Suprapubic skin (tissue), 4 donors: ENCODE measurements at regions not wholly inside any gene's neighbourhood (a gene's known extent, or its start where the extent isn't known, plus 50 kb on each side); places are given as distances from the start of the nearest gene placed in this dataset.

Experiments used
- DNase-seq, 2 donors: peaks; one replicate each; pipeline ENCODE4 v3.0.0-alpha.2; 2019; ENCODE audit warnings: low spot score in 2 of 2
- H3K27ac ChIP-seq: fragments of 200-600 bp; sonication (generic); one replicate; pipeline ENCODE4 v1.5.1; 2019
- H3K27me3 ChIP-seq: fragments of 200-600 bp; sonication (generic); one replicate; pipeline ENCODE4 v1.5.1; 2019
- H3K36me3 ChIP-seq: fragments of 200-600 bp; sonication (generic); one replicate; pipeline ENCODE4 v1.5.1; 2019
- H3K4me1 ChIP-seq: fragments of 200-600 bp; sonication (generic); one replicate; pipeline ENCODE4 v1.5.1; 2019
- H3K4me3 ChIP-seq: fragments of 200-600 bp; sonication (generic); one replicate; pipeline ENCODE4 v1.5.1; 2019; ENCODE audit warnings: mild to moderate bottlenecking
- H3K9me3 ChIP-seq: fragments of 200-600 bp; sonication (generic); one replicate; pipeline ENCODE4 v1.5.1; 2019
- CTCF ChIP-seq, 2 donors: fragments of 200-600 bp in 1 of 2; fragments of 450-650 bp in 1 of 2; sonication (generic) in 1 of 2; IDR thresholded peaks; one replicate each; pipeline ENCODE4 v1.5.1; 2016 to 2019; ENCODE audit warnings: antibody characterized with exemption in 2 of 2, mild to moderate bottlenecking in 1 of 2, moderate library complexity in 1 of 2
- EP300 ChIP-seq: sonication (generic); formaldehyde crosslinking; IDR thresholded peaks from one replicate; pipeline ENCODE4 v1.6.1; 2017; ENCODE audit warnings: antibody characterized with exemption
- POLR2A ChIP-seq, 2 donors: fragments of 450-650 bp; IDR thresholded peaks; one replicate each; pipeline ENCODE4 v1.6.1; 2017; ENCODE audit warnings: antibody characterized with exemption in 2 of 2, mild to moderate bottlenecking in 2 of 2, moderate library complexity in 2 of 2
- POLR2AphosphoS5 ChIP-seq, 3 donors: sonication (generic); formaldehyde crosslinking; IDR thresholded peaks; one replicate each; pipeline ENCODE4 v1.6.1; 2017; ENCODE audit warnings: antibody characterized with exemption in 3 of 3
- WGBS: methylation state at CpG from one replicate; pipeline ENCODE4 v1.1.5; 2018; 5-methylcytosine and 5-hydroxymethylcytosine counted together

GRCh38 chr9:17958363-17958762, 379.5 kb downstream of the SH3GL2 start:
- DNase-seq = no peak
- Histone ChIP-seq H3K9me3 (no peaks in the 10 kb centered on the region), H3K4me3 (no peak overlapping the region), H3K4me1 (no peaks in the 10 kb centered on the region), H3K27ac (no peak overlapping the region), H3K27me3 (no peaks in the 10 kb centered on the region), H3K36me3 (no peaks in the 10 kb centered on the region)
- WGBS = 61% methylated on average over 2 of the region's 2 CpGs
- no peak for TF ChIP-seq POLR2A (IDR thresholded peaks at IDR 0.05)
- no peak for TF ChIP-seq POLR2AphosphoS5 (IDR thresholded peaks at IDR 0.05)
- no peak for TF ChIP-seq CTCF (IDR thresholded peaks at IDR 0.05)
- no peak for TF ChIP-seq EP300

- WGBS = 29% methylated on average over 3 of the region's 3 CpGs
- Histone ChIP-seq H3K36me3 (no peaks in the 10 kb centered on the region), H3K9me3 (no peaks in the 10 kb centered on the region), H3K27me3 (no peaks in the 10 kb centered on the region), H3K4me3 (no peak overlapping the region), H3K27ac (no peak overlapping the region), H3K4me1 (no peaks in the 10 kb centered on the region)
- DNase-seq = no peak
- TF ChIP-seq CTCF (IDR thresholded peaks at IDR 0.05) (no peak), EP300 (no peak), POLR2A (IDR thresholded peaks at IDR 0.05) (no peak), POLR2AphosphoS5 (IDR thresholded peaks at IDR 0.05) (no peak)
These were observed 383.9 kb downstream of the SH3GL2 start for GRCh38 chr9:17962747-17963146.

- no peak for TF ChIP-seq EP300
- TF ChIP-seq POLR2A (IDR thresholded peaks at IDR 0.05) = no peak
- no peak for TF ChIP-seq CTCF (IDR thresholded peaks at IDR 0.05)
- TF ChIP-seq POLR2AphosphoS5 (IDR thresholded peaks at IDR 0.05) = no peak
- H3K27ac ChIP-seq = no peak overlapping the region
- 48% methylated on average over 5 of the region's 5 CpGs for WGBS
These were observed 384.6 kb downstream of the SH3GL2 start for GRCh38 chr9:17963498-17963897.

GRCh38 chr9:17967731-17968130, 388.9 kb downstream of the SH3GL2 start:
- DNase-seq = no peak
- H3K27me3 ChIP-seq = no peaks in the 10 kb centered on the region
- H3K4me1 ChIP-seq = no peaks in the 10 kb centered on the region
- whole genome bisulfite sequencing = 60% methylated on average over 3 of the region's 3 CpGs
- no peak overlapping the region for H3K27ac ChIP-seq
- no peaks in the 10 kb centered on the region for H3K36me3 ChIP-seq
- TF ChIP-seq EP300 = no peak
- TF ChIP-seq CTCF (IDR thresholded peaks at IDR 0.05) = no peak
- no peak for TF ChIP-seq POLR2A (IDR thresholded peaks at IDR 0.05)
- TF ChIP-seq POLR2AphosphoS5 (IDR thresholded peaks at IDR 0.05) = no peak
- no peak overlapping the region for H3K4me3 ChIP-seq
- no peaks in the 10 kb centered on the region for H3K9me3 ChIP-seq

More at GRCh38 chr9:17963498-17963897, 384.6 kb downstream of the SH3GL2 start:
- Histone ChIP-seq H3K4me1 (no peaks in the 10 kb centered on the region), H3K4me3 (no peak overlapping the region), H3K27me3 (no peaks in the 10 kb centered on the region), H3K9me3 (no peaks in the 10 kb centered on the region), H3K36me3 (no peaks in the 10 kb centered on the region)
- no peak for DNase-seq

DNA sequence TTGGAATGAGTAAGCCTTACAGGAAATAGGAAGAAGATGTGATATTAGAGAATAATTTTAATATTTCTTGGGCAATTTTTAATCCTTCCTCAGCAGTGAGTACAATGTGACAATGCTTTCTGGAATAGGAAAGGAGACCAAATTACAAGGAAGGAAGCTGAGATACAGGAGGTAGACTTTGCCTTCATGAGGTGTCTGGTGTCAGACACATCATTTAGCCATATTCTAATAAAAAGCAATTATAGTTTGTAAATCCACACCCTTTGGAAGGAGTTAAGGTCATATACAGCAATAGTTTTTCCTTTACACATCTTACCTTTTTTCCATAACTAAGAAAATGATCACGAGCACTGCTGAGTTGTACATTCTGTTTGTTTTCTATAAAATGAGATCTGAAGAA, 390.4 kb downstream of the SH3GL2 start:
- no peaks in the 10 kb centered on the region for H3K27me3 ChIP-seq
- no peak overlapping the region for H3K4me3 ChIP-seq
- no peaks in the 10 kb centered on the region for H3K9me3 ChIP-seq
- H3K4me1 ChIP-seq = no peaks in the 10 kb centered on the region
- H3K27ac ChIP-seq = no peak overlapping the region
- DNase-seq = no peak
- TF ChIP-seq CTCF (IDR thresholded peaks at IDR 0.05) = no peak
- TF ChIP-seq POLR2AphosphoS5 (IDR thresholded peaks at IDR 0.05) = no peak
- TF ChIP-seq EP300 = no peak
- no peak for TF ChIP-seq POLR2A (IDR thresholded peaks at IDR 0.05)
- H3K36me3 ChIP-seq = no peaks in the 10 kb centered on the region
- WGBS = 43% methylated on average over 1 of the region's 1 CpG
